Spleen (tissue), 7 donors: ENCODE measurements at regions not wholly inside any gene's neighbourhood (a gene's known extent, or its start where the extent isn't known, plus 50 kb on each side); places are given as distances from the start of the nearest gene placed in this dataset.

Experiments
- CTCF ChIP-seq, 11 experiments: fragments of 200-600 bp in 7 of 11; fragments of 450-650 bp in 4 of 11; sonication (generic) in 4 of 11; IDR thresholded peaks in 8 of 11; conservative IDR thresholded peaks in 3 of 11; 1 replicate in 7 of 11; 2 replicates in 4 of 11; pipeline versions ENCODE4 v1.4.0 to v1.8.0; 2016 to 2021; ENCODE audit warnings: antibody characterized with exemption in 11 of 11, inconsistent platforms in 4 of 11, mild to moderate bottlenecking in 1 of 11
- POLR2A ChIP-seq, 3 donors: fragments of 450-650 bp; IDR thresholded peaks; one replicate each; pipeline ENCODE4 v1.5.1; 2017; ENCODE audit warnings: antibody characterized with exemption in 3 of 3, mild to moderate bottlenecking in 1 of 3
- POLR2AphosphoS5 ChIP-seq, 3 donors: sonication (generic); formaldehyde crosslinking; IDR thresholded peaks; one replicate each; pipeline ENCODE4 v1.5.1; 2017; ENCODE audit warnings: antibody characterized with exemption in 3 of 3
- donor health status: DM: no; HTN: no; CAD: no; lungs with moderate emphysema.
- donor health status: DM: no; HTN: no; CAD: no.
- donor health status: DM: no; HTN: no; CAD: no.

- TF ChIP-seq CTCF (IDR thresholded peaks at IDR 0.05 in 8 of 11, conservative IDR thresholded peaks at IDR 0.05 in 3 of 11) (no peak), POLR2AphosphoS5 (IDR thresholded peaks at IDR 0.05) (no peak), POLR2A (IDR thresholded peaks at IDR 0.05) (no peak)
Observed at GRCh38 chr7:121488111-121488650, 92.1 kb upstream of the FAM3C start.
